Upper lobe of left lung (tissue), 4 donors: ENCODE measurements at regions not wholly inside any gene's neighbourhood (a gene's known extent, or its start where the extent isn't known, plus 50 kb on each side); places are given as distances from the start of the nearest gene placed in this dataset.

Experiments used
- POLR2A ChIP-seq, 4 donors: fragments of 450-650 bp; IDR thresholded peaks; one replicate each; pipeline ENCODE4 v1.5.1; 2016 to 2017; ENCODE audit warnings: antibody characterized with exemption in 4 of 4, mild to moderate bottlenecking in 2 of 4
- POLR2AphosphoS5 ChIP-seq, 2 donors: sonication (generic); formaldehyde crosslinking; IDR thresholded peaks; one replicate each; pipeline ENCODE4 v1.5.1; 2017; ENCODE audit warnings: antibody characterized with exemption in 2 of 2
- TF ChIP-seq, protein P1 (sequence below), 6 experiments: fragments of 450-650 bp in 4 of 6; fragments of 200-600 bp in 2 of 6; sonication (generic) in 2 of 6; IDR thresholded peaks; one replicate each; pipeline ENCODE4 v1.5.1; 2016 to 2019; ENCODE audit warnings: antibody characterized with exemption in 6 of 6

DNA sequence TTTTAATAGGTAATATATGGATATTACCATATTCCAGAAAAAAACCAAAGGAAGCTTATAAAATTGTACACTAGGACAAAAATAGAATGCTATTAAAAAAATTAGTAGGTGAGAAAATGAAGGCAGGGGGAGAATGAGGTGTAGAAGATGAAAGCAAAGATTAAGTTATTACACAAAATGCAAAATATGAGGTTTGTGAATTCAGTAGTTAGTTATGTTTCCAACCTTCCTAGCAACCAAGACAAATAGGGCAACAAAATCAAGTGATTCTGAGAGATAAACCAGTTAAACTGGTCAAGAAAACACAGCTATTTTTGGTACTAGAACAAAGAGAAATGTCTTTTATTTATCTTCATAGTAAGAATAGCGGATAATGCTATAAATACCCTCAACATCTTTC is 300.0 kb upstream of the RASGEF1B start:
- TF ChIP-seq POLR2AphosphoS5 (IDR thresholded peaks at IDR 0.05) (no peak), POLR2A (IDR thresholded peaks at IDR 0.05) (no peak)
- TF ChIP-seq, protein P1, sequence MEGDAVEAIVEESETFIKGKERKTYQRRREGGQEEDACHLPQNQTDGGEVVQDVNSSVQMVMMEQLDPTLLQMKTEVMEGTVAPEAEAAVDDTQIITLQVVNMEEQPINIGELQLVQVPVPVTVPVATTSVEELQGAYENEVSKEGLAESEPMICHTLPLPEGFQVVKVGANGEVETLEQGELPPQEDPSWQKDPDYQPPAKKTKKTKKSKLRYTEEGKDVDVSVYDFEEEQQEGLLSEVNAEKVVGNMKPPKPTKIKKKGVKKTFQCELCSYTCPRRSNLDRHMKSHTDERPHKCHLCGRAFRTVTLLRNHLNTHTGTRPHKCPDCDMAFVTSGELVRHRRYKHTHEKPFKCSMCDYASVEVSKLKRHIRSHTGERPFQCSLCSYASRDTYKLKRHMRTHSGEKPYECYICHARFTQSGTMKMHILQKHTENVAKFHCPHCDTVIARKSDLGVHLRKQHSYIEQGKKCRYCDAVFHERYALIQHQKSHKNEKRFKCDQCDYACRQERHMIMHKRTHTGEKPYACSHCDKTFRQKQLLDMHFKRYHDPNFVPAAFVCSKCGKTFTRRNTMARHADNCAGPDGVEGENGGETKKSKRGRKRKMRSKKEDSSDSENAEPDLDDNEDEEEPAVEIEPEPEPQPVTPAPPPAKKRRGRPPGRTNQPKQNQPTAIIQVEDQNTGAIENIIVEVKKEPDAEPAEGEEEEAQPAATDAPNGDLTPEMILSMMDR (IDR thresholded peaks at IDR 0.05), result no peak
